Kidney epithelial cell (primary cell): ENCODE measurements at regions not wholly inside any gene's neighbourhood (a gene's known extent, or its start where the extent isn't known, plus 50 kb on each side); places are given as distances from the start of the nearest gene placed in this dataset.

Source experiments
- DNase-seq: peaks from one replicate; pipeline ENCODE4 v3.0.0-alpha.2; 2010; ENCODE audit warnings: low read depth
- H3K27me3 ChIP-seq: 2 replicates; pipeline ENCODE4 v1.6.0; 2011; ENCODE audit warnings: low read length; ENCODE audit not compliant: control insufficient read depth, insufficient read depth
- H3K36me3 ChIP-seq: 2 replicates; pipeline ENCODE4 v1.5.1; 2011; ENCODE audit warnings: low read length; ENCODE audit not compliant: control insufficient read depth, insufficient read depth
- H3K4me3 ChIP-seq: 2 replicates; pipeline ENCODE4 v1.5.1; 2011; ENCODE audit warnings: low read depth, mild to moderate bottlenecking, control low read depth, low read length
- TF ChIP-seq, protein P1 (sequence below): IDR thresholded peaks from 2 replicates; pipeline ENCODE4 v1.5.1; 2011; ENCODE audit warnings: mild to moderate bottlenecking, moderate library complexity, low read length, control low read depth, inconsistent platforms; ENCODE audit not compliant: insufficient read depth, poor library complexity, severe bottlenecking

GRCh38 chr5:31083364-31083763 lies 110.1 kb upstream of the CDH6 start:
- no peaks in the 10 kb centered on the region for H3K36me3 ChIP-seq
- H3K4me3 ChIP-seq: no peak overlapping the region
- DNase-seq: no peak
- TF ChIP-seq, protein P1, sequence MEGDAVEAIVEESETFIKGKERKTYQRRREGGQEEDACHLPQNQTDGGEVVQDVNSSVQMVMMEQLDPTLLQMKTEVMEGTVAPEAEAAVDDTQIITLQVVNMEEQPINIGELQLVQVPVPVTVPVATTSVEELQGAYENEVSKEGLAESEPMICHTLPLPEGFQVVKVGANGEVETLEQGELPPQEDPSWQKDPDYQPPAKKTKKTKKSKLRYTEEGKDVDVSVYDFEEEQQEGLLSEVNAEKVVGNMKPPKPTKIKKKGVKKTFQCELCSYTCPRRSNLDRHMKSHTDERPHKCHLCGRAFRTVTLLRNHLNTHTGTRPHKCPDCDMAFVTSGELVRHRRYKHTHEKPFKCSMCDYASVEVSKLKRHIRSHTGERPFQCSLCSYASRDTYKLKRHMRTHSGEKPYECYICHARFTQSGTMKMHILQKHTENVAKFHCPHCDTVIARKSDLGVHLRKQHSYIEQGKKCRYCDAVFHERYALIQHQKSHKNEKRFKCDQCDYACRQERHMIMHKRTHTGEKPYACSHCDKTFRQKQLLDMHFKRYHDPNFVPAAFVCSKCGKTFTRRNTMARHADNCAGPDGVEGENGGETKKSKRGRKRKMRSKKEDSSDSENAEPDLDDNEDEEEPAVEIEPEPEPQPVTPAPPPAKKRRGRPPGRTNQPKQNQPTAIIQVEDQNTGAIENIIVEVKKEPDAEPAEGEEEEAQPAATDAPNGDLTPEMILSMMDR: no peak
- H3K27me3 ChIP-seq: no peaks in the 10 kb centered on the region

DNA sequence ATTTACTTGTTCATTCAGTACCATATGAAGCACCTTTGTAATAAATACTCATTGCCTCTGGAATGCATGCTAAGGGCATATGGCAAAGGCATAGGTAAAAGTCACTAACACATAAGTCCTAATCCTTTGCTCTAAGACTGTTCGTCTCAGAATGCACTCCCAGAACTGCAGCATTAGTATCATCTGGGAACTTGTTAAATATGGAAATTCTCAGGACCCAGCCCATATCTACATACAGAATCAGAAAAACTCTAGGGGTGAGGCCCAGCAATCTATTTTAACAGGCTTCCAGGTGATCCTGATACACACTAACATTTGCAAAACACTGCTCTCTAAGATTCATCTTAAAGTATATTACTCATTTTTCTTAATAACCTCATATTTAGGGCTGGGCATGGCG lies 113.8 kb upstream of the CDH6 start:
- no peaks in the 10 kb centered on the region for H3K27me3 ChIP-seq
- TF ChIP-seq, protein P1: no peak
- no peak overlapping the region for H3K4me3 ChIP-seq
- DNase-seq: no peak
- H3K36me3 ChIP-seq: no peaks in the 10 kb centered on the region

GRCh38 chr5:31078956-31079355 lies 114.5 kb upstream of the CDH6 start:
- H3K4me3 ChIP-seq: no peak overlapping the region
- DNase-seq: no peak
- no peaks in the 10 kb centered on the region for H3K36me3 ChIP-seq
- TF ChIP-seq, protein P1: no peak
- no peaks in the 10 kb centered on the region for H3K27me3 ChIP-seq

DNA sequence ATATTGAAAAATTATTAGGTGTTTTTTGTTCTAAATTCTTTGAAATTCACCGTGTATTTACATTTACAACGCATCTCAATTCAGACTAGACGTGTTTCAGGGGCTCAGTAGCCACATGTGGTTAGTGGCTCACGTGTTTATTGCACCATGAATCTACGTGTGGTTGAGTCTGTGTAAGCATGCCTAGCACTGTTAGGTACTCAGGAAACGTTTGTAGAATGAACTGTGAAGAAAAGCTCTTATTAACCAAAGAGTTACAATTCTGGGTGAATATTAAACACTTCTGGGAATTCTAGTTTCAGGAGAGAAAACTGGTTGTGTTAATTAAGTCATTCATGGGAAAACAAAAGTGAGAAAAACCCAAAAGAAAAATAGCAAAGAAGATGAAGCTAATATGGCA lies 117.5 kb upstream of the CDH6 start:
- Histone ChIP-seq H3K27me3 (no peaks in the 10 kb centered on the region), H3K36me3 (no peaks in the 10 kb centered on the region), H3K4me3 (no peak overlapping the region)
- TF ChIP-seq, protein P1: no peak
- DNase-seq: no peak

GRCh38 chr5:31068287-31068686 lies 125.2 kb upstream of the CDH6 start:
- H3K4me3 ChIP-seq: no peak overlapping the region
- TF ChIP-seq, protein P1: no peak
- DNase-seq: no peak
- H3K27me3 ChIP-seq: no peaks in the 10 kb centered on the region
- no peaks in the 10 kb centered on the region for H3K36me3 ChIP-seq

DNA sequence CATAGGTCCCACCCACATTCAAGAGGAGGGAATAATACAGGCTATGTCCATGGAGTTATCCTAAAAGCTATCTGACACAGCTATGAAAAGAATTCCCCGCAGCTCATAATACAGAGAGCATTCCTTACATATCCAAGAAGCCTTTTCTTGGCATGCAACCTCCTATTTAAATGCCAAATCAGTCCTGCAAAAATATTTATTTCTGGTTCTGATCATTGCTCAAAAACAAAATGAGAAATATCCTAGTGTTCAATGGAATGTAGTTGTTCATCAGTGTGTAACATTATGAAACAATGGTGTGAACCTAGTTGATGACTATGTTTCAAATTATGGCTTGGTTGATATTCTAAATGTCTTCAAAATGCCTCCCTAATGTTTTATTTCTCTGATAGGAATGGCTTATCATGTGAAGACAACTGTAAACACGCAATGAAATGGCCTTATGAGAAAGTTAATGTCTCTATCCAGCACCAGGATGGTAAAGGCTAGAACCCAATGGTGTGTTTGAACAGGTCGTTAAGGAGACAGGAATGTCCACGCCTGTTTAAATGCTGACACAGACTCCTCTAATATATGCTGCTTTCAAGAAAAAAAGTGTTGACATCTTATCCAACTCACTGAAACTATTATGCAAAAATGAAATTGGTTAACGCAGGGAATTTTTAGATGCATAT lies 126.7 kb upstream of the CDH6 start:
- H3K27me3 ChIP-seq: no peaks in the 10 kb centered on the region
- no peak for DNase-seq
- TF ChIP-seq, protein P1: no peak
- H3K4me3 ChIP-seq: no peak overlapping the region
- no peaks in the 10 kb centered on the region for H3K36me3 ChIP-seq
